NCI-H446 (cell line): ENCODE measurements at regions not wholly inside any gene's neighbourhood (a gene's known extent, or its start where the extent isn't known, plus 50 kb on each side); places are given as distances from the start of the nearest gene placed in this dataset.
"Not testable (repeated sequence)": the region's sequence is repeated elsewhere in the genome, so short reads cannot be mapped to it uniquely, and the experiment has no call there.

Experiments used
- DNase-seq, 2 experiments: peaks; one replicate each; lab custom pipeline; 2025; lab: John Stamatoyannopoulos, UW

GRCh38 chr3:73228437-73228836 lies 167.0 kb downstream of the EBLN2 start:
- DNase-seq, result no peak

GRCh38 chr3:73228959-73229358 lies 167.5 kb downstream of the EBLN2 start:
- DNase-seq, result no peak

GRCh38 chr3:73234354-73235014 lies 173.0 kb downstream of the EBLN2 start:
- no peak for DNase-seq

DNA sequence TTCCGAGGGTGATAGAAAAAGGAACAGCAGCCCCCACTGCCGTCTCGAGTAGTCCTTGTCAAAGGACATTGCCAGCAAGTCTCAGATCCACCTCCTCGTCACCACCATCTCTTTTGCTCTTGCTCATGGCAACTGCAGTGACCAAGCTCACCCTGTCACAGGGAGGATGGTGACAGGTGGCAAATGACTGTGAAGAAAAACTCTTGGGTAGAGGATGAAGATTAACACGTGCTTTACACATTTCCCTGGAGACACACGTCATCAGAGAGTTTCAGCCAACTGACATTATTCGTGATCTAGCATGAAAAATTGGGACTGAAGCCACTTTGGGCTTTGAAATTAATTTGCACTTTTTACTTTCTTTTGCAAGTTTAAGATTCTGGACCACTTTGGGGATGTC lies 174.3 kb downstream of the EBLN2 start:
- DNase-seq, result no peak

DNA sequence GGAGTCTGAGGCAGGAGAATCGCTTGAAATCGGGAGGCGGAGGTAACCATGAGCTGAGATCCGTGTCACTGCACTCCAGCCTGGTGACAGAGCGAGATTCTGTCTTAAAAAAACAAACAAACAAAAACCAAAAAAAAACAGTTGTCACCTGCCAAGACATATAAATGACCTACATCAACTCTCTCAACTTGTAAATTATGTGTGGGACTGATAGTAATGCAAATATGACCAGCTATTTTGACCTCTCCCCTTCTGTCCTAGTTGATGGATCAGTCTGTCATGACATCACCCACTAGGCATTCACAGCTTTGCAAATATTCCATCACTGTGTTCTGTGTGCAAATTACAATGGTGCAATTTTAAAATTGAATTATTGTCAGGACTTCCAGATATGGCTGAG lies 175.4 kb downstream of the EBLN2 start:
- no peak for DNase-seq

- DNase-seq, result no peak
Measured at GRCh38 chr3:73243740-73244139, 182.3 kb downstream of the EBLN2 start.

DNA sequence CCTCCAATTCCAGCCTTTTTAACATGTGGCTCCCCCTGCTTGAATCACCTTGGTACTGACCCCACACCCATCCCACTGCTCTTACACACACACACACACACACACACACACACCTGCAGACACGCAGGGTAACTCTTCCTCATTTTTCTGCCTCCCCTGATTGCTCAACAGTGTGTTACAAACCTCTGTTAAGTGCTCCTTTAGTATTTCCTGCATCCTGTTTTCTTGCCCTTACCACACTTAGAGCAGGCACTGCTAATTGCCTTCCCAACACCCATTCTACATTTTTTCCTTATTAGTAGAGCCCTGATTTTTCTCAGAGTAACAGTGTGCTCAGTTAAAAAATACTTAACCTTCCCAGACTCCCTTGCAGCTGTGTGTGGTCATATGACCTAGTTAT lies 184.0 kb downstream of the EBLN2 start:
- DNase-seq, result no peak

GRCh38 chr3:73249047-73249446 lies 187.6 kb downstream of the EBLN2 start:
- DNase-seq, result no peak

DNA sequence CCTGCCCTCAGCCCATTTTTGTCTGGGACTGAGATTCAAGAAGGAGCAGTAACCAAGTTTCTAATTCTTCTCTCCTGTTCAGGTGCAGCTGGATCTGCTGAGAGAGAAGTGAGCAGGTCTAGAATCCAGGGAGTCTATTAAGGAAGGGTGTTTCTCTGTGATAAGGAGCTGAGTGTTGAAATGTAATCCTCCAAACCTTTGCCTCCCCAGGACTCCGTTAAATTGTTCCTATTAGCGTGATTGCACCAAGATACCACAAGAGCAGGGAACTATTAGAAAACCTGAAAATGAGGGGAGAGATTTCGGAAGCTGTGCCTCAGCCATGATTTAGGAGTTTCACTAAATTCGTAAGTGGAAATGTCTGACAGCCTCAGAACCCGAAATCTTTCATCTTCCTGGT lies 192.6 kb downstream of the EBLN2 start:
- no peak for DNase-seq

DNA sequence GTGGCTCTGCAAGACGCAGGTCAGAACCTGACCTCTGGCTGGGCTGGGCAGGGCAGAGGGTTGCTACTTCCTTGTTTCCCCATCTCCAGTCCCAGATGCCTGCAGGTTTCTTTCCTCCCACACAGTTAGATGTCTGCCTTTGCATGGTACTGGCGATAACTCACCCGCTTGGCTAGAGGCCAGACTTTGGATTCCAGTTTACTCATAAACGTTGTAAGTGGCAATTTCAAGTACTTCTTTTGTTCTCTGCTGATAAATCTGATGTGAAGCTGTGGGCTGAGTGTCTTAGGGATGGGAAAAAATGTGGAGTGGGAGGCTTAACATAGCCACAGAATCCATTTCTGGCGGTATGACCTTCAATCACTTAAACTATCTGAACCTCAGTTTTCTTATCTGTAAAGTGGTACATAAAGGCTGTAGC lies 194.2 kb downstream of the EBLN2 start:
- no peak for DNase-seq

DNA sequence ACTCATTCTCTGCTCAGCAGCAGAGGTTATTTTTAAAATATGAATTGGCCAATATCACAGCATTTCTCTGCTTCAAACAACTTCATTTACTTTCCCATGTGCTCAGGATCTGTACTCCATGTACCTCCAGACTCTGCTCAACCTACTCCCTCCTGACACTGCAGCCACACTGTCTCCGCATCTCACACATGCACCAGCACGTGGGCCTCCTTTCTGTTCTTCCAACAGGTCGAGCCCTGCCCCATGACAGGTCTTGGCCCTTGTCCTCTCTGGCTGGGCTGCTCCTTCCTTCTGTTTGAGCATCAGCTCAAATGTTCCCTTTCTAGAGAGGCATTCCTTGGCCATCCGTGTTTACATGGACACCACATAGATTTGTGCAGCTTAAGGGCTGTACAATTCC lies 195.7 kb downstream of the EBLN2 start:
- DNase-seq, result no peak

GRCh38 chr3:73258057-73258456 lies 196.6 kb downstream of the EBLN2 start:
- no peak for DNase-seq

- DNase-seq, result no peak
Measured at GRCh38 chr3:73259291-73259690, 197.8 kb downstream of the EBLN2 start.

DNA sequence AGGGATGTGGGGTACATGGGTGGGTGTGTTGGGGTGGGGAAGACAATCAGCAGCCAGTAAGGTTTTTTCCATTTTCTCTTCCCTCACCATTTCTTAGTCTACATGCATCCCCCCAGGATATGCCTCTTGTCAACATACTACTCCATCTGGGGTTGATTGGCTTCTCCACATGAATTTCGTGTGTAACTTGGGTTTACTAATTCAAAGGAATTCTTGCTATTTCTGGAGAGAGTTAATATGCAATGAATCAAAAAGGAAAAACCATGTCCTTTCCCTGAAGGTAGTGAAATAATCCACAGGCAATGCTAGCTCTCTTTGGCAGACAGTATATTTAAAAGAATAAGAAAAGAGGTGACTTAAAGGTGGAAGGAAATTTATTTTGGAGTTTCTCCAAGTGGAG lies 198.4 kb downstream of the EBLN2 start:
- no peak for DNase-seq

DNA sequence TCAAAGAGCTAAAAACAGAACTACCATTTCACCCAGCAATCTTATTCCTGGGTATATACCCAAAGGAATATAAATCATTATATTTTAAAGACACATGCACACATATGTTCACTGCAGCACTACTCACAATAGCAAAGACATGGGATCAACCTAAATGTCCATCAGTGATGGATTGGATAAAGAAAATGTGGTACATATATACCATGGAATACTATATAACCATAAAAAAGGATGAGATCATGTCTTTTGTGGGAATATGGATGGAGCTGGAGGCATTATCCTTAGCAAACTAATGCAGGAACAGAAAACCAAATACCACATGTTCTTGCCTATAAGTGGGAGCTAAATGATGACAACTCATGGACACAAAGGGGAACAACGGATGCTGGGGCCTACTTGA lies 205.1 kb downstream of the EBLN2 start:
- not testable (repeated sequence) for DNase-seq

DNA sequence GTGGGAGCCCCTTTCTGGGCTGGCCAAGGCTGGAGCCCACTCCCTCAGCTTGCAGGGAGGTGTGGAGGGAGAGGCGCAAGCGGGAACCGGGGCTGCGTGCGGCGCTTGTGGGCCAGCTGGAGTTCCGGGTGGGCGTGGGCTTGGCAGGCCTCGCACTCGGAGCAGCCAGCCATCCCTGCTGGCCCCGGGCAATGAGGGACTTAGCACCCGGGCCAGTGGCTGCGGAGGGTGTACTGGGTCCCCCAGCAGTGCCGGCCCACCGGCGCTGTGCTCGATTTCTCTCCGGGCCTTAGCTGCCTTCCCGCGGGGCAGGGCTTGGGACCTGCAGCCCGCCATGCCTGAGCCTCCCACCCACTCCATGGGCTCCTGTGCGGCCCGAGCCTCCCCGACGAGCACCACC lies 207.7 kb downstream of the EBLN2 start:
- not testable (repeated sequence) for DNase-seq

GRCh38 chr3:73270839-73271483 lies 209.5 kb downstream of the EBLN2 start:
- DNase-seq, result peak; percentile 6 to 60

- peak in 1 of 2 experiments; percentile 7 for DNase-seq
Measured at GRCh38 chr3:73273341-73273740, 211.9 kb downstream of the EBLN2 start.

GRCh38 chr3:73280746-73281145 lies 219.3 kb downstream of the EBLN2 start:
- no peak for DNase-seq

DNA sequence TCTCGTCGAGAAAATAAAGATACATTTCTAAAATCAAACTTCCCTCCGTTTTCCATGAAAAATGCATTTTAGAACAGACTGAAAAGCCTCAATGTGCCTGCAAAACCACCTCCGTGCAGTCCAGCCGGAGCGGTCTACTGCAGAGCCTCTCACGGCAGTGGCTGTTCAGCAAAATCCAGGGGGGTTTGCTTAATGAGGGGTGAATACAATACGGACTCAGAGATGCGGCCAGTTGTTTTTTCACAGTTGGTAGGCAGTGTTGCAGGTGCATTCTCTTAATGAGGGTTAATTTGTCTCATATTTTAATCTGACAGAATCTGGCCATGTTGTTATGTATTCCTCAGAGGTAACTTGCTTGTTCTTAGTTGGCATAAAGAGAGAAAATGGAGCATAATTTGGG lies 223.0 kb downstream of the EBLN2 start:
- no peak for DNase-seq

GRCh38 chr3:73291541-73291940 lies 230.1 kb downstream of the EBLN2 start:
- DNase-seq, result no peak

DNA sequence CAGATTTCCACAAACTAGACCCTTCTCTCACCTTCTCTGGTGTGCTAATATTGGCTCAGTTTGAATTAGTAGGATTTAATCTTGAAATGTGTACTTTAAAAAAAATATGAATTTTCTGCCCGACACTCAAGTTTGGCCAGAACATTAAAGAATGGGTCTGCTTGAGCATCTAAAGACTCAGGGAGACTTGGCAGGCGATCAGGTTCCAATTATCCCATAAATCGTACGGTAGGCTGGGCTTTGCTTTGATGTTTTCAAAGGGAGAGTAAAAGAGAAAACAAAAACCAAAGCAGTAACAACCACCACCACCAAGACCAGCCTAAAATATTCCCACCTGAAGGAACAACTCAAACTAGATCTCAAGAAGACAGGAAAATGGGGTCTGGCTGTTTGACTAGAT lies 230.8 kb downstream of the EBLN2 start:
- peak; percentile 20 to 39 for DNase-seq

- DNase-seq, result no peak
Measured at GRCh38 chr3:73294537-73294936, 233.1 kb downstream of the EBLN2 start.
